ENCODE measurements at regions not wholly inside any gene's neighbourhood (a gene's known extent, or its start where the extent isn't known, plus 50 kb on each side); places are given as distances from the start of the nearest gene placed in this dataset.

DNA sequence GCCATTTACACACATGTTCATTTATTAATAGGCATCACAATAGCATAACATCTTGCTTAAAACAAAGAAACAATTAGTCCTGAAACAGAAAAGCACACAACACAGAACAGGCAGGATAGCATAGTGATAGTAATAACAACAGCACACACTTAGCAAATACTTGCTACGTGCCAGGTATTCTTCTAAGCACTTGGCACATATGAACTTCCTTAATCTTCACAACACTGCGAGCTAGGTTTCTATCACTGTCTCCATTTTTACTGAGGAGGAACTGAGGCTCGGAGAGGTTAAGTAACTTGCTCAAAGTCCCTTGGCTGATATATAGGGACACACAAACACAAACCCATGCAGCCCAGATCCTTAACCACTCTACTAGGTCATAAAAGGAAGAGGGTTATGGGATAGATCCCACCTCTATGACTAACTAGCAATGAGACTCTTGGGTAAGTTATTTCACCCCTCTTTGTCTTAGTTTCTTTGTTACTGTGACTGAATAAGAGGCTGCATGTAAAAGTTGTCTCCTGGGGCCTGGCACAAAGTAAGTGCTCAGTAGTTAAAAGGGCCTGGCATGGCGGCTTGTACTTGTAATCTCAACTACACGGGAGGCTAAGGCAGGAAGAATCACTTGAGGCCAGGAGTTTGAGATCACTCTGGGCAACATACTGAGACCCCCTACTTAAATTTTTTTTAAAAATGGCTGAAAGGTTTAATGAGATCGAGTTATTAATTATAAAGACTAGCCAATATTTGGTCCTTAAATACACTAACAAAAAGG, 181.0 kb upstream of the RHOBTB1 start:
- TF ChIP-seq, protein P1, sequence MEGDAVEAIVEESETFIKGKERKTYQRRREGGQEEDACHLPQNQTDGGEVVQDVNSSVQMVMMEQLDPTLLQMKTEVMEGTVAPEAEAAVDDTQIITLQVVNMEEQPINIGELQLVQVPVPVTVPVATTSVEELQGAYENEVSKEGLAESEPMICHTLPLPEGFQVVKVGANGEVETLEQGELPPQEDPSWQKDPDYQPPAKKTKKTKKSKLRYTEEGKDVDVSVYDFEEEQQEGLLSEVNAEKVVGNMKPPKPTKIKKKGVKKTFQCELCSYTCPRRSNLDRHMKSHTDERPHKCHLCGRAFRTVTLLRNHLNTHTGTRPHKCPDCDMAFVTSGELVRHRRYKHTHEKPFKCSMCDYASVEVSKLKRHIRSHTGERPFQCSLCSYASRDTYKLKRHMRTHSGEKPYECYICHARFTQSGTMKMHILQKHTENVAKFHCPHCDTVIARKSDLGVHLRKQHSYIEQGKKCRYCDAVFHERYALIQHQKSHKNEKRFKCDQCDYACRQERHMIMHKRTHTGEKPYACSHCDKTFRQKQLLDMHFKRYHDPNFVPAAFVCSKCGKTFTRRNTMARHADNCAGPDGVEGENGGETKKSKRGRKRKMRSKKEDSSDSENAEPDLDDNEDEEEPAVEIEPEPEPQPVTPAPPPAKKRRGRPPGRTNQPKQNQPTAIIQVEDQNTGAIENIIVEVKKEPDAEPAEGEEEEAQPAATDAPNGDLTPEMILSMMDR (IDR thresholded peaks at IDR 0.05): no peak
- no peak for TF ChIP-seq ZNF232 (CRISPR knock-in tag; IDR thresholded peaks at IDR 0.05)
- TF ChIP-seq, protein P2, sequence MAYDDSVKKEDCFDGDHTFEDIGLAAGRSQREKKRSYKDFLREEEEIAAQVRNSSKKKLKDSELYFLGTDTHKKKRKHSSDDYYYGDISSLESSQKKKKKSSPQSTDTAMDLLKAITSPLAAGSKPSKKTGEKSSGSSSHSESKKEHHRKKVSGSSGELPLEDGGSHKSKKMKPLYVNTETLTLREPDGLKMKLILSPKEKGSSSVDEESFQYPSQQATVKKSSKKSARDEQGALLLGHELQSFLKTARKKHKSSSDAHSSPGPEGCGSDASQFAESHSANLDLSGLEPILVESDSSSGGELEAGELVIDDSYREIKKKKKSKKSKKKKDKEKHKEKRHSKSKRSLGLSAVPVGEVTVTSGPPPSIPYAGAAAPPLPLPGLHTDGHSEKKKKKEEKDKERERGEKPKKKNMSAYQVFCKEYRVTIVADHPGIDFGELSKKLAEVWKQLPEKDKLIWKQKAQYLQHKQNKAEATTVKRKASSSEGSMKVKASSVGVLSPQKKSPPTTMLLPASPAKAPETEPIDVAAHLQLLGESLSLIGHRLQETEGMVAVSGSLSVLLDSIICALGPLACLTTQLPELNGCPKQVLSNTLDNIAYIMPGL (CRISPR knock-in tag; IDR thresholded peaks at IDR 0.05): no peak
- TF ChIP-seq SOX15 (CRISPR knock-in tag; IDR thresholded peaks at IDR 0.05): no peak
- no peak for TF ChIP-seq ATF1 (CRISPR knock-in tag; IDR thresholded peaks at IDR 0.05)
- TF ChIP-seq, protein P3, sequence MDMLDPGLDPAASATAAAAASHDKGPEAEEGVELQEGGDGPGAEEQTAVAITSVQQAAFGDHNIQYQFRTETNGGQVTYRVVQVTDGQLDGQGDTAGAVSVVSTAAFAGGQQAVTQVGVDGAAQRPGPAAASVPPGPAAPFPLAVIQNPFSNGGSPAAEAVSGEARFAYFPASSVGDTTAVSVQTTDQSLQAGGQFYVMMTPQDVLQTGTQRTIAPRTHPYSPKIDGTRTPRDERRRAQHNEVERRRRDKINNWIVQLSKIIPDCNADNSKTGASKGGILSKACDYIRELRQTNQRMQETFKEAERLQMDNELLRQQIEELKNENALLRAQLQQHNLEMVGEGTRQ (CRISPR knock-in tag; IDR thresholded peaks at IDR 0.05): no peak
- TF ChIP-seq, protein P4, sequence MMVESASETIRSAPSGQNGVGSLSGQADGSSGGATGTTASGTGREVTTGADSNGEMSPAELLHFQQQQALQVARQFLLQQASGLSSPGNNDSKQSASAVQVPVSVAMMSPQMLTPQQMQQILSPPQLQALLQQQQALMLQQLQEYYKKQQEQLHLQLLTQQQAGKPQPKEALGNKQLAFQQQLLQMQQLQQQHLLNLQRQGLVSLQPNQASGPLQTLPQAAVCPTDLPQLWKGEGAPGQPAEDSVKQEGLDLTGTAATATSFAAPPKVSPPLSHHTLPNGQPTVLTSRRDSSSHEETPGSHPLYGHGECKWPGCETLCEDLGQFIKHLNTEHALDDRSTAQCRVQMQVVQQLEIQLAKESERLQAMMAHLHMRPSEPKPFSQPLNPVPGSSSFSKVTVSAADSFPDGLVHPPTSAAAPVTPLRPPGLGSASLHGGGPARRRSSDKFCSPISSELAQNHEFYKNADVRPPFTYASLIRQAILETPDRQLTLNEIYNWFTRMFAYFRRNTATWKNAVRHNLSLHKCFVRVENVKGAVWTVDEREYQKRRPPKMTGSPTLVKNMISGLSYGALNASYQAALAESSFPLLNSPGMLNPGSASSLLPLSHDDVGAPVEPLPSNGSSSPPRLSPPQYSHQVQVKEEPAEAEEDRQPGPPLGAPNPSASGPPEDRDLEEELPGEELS (CRISPR knock-in tag; IDR thresholded peaks at IDR 0.05): no peak
- no peak for TF ChIP-seq TP53 (CRISPR knock-in tag; IDR thresholded peaks at IDR 0.05)
